Fibroblast of lung (primary cell): ENCODE measurements at regions not wholly inside any gene's neighbourhood (a gene's known extent, or its start where the extent isn't known, plus 50 kb on each side); places are given as distances from the start of the nearest gene placed in this dataset.

Source experiments
- CTCF ChIP-seq, 2 donors: IDR thresholded peaks in 1 of 2; conservative IDR thresholded peaks in 1 of 2; 1 replicate in 1 of 2; 2 replicates in 1 of 2; pipeline ENCODE4 v1.5.1; 2011 to 2012; ENCODE audit warnings: low read length in 2 of 2, control low read depth in 1 of 2, inconsistent platforms in 1 of 2, low read depth in 1 of 2, mild to moderate bottlenecking in 1 of 2
- EZH2 ChIP-seq: IDR thresholded peaks from 2 replicates; pipeline ENCODE4 v1.5.1; 2012; ENCODE audit warnings: low read length, control low read depth, mild to moderate bottlenecking; ENCODE audit errors: missing control alignments

DNA sequence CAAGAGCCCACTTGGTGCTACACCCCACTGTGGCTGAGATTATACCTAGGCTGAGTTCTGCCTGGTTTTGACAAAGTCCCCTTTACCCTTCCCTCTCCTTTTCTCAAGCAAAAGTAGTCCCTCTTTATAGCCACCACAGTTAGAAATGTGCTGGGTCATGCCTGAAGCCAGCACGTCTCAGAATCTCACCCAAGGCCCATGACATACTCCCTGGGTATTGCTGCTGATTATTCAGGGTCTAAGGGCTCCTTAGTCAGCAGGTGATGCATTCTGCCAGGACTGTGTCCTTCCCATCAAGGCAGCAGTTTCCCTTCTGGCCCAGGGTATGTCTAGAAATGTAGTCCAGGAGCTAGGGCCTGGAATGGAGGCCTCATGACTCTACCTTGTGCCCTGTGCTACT lies 67.3 kb upstream of the COX20 start:
- TF ChIP-seq CTCF (conservative IDR thresholded peaks at IDR 0.05 in 1 of 2, IDR thresholded peaks at IDR 0.05 in 1 of 2; ENCODE audit: low read depth in 1 of 2, low read length in 2 of 2) (no peak), EZH2 (no peak)
